HepG2 (cell line): ENCODE measurements at regions not wholly inside any gene's neighbourhood (a gene's known extent, or its start where the extent isn't known, plus 50 kb on each side); places are given as distances from the start of the nearest gene placed in this dataset.

Experiments used
- ATAC-seq: fragments of 200-7000 bp; cut with Tn5 transposase; 3 replicates; pipeline ENCODE4 v1.9.1; 2020; ENCODE audit warnings: mild to moderate bottlenecking, moderate library complexity
- BruUV-seq: library from RNA; stranded (reverse); fragments of 400-500 nt; replicated peaks from 2 replicates; lab custom pipeline; 2021; lab: Mats Ljungman, UMichigan
- CTCF ChIA-PET: fragments of 300-600 bp; formaldehyde crosslinking; extraction: SDS; loops from one replicate; lab custom pipeline; 2021; ENCODE audit warnings: low total read pairs, inconsistent platforms, low intra/inter-chr PET ratio; lab: Yijun Ruan, JAX
- POLR2A ChIA-PET: fragments of 350-600 bp; sonication (Branson Sonifier 250); formaldehyde crosslinking; loops from one replicate; lab custom pipeline; 2020; ENCODE audit warnings: antibody characterized with exemption, inconsistent platforms; lab: Yijun Ruan, JAX
- DNase-seq: peaks from one replicate; pipeline ENCODE4 v3.0.0-alpha.2; 2015; ENCODE audit warnings: low spot score
- FAIRE-seq: peaks from 3 replicates; lab custom pipeline; 2011; peaks lifted over from hg19 to GRCh38; lab: Jason Lieb, UNC
- H2AFZ ChIP-seq: one replicate; pipeline ENCODE4 v1.6.1; 2011; ENCODE audit warnings: low read length, inconsistent platforms
- H3K27ac ChIP-seq: fragments of 300-600 bp; 3 replicates; pipeline ENCODE4 v1.8.0; 2011; ENCODE audit warnings: mixed run types, mild to moderate bottlenecking, mixed read lengths, low read length, inconsistent platforms; ENCODE audit not compliant: insufficient read depth; ENCODE audit errors: extremely low read length
- H3K27me3 ChIP-seq, 2 experiments: fragments of 200-600 bp in 1 of 2; 2 replicates in 1 of 2; 3 replicates in 1 of 2; pipeline versions ENCODE4 v1.6.0 to v1.8.0; 2011; ENCODE audit warnings: low read length in 2 of 2, mild to moderate bottlenecking in 2 of 2, moderate library complexity in 2 of 2, inconsistent platforms in 1 of 2; ENCODE audit not compliant: insufficient read depth in 2 of 2, control insufficient read depth in 1 of 2
- H3K36me3 ChIP-seq, 2 experiments: fragments of 200-600 bp in 1 of 2; replicated peaks in 1 of 2; 2 replicates in 1 of 2; 3 replicates in 1 of 2; pipeline versions ENCODE4 v1.5.1 to v1.8.0; 2011; ENCODE audit warnings: low read length in 2 of 2, inconsistent platforms in 1 of 2; ENCODE audit not compliant: insufficient read depth in 2 of 2, control insufficient read depth in 1 of 2
- H3K4me1 ChIP-seq: 2 replicates; pipeline ENCODE4 v1.5.1; 2012; ENCODE audit warnings: low read length, inconsistent platforms; ENCODE audit not compliant: insufficient read depth
- H3K4me2 ChIP-seq: 2 replicates; pipeline ENCODE4 v1.6.0; 2011; ENCODE audit warnings: low read depth, low read length, inconsistent platforms
- H3K4me3 ChIP-seq, 3 experiments: fragments of 200-600 bp in 1 of 3; sonication (generic), shearing (Covaris generic) in 1 of 3; replicated peaks in 1 of 3; 2 replicates each; pipeline ENCODE4 v1.5.1; 2011 to 2016; ENCODE audit warnings: low read length in 3 of 3, inconsistent platforms in 2 of 3, low read depth in 2 of 3, mild to moderate bottlenecking in 2 of 3, control low read depth in 1 of 3, mixed read lengths in 1 of 3; ENCODE audit not compliant: insufficient read depth in 1 of 3
- H3K79me2 ChIP-seq: one replicate; pipeline ENCODE4 v1.6.1; 2011; ENCODE audit warnings: low read length, inconsistent platforms; ENCODE audit not compliant: insufficient read depth
- H3K9ac ChIP-seq: 2 replicates; pipeline ENCODE4 v1.6.0; 2011; ENCODE audit warnings: mild to moderate bottlenecking, low read depth, low read length, inconsistent platforms; ENCODE audit not compliant: insufficient read depth
- H3K9me3 ChIP-seq: 2 replicates; pipeline ENCODE4 v1.5.1; 2012; ENCODE audit warnings: mild to moderate bottlenecking, low read length
- H4K20me1 ChIP-seq: 2 replicates; pipeline ENCODE4 v1.6.0; 2011; ENCODE audit warnings: inconsistent platforms, mild to moderate bottlenecking, low read length, moderate library complexity; ENCODE audit not compliant: insufficient read depth
- ATF1 ChIP-seq: IDR thresholded peaks from 2 replicates; pipeline ENCODE4 v1.6.1; 2016; ENCODE audit warnings: mild to moderate bottlenecking, control low read depth
- HIVEP1 ChIP-seq: sonication (generic); formaldehyde crosslinking; IDR thresholded peaks from 2 replicates; pipeline ENCODE4 v1.4.0; 2020; ENCODE audit warnings: mild to moderate bottlenecking, missing genetic modification reagents
- KLF13 ChIP-seq: sonication (generic); formaldehyde crosslinking; IDR thresholded peaks from 2 replicates; pipeline ENCODE4 v1.4.0; 2020; ENCODE audit warnings: mild to moderate bottlenecking, missing genetic modification reagents
- MAF1 ChIP-seq: sonication (generic); formaldehyde crosslinking; IDR thresholded peaks from 2 replicates; pipeline ENCODE4 v1.5.0; 2020; ENCODE audit warnings: missing genetic modification reagents, borderline replicate concordance
- MAFF ChIP-seq: IDR thresholded peaks from 2 replicates; pipeline ENCODE4 v1.6.1; 2011; ENCODE audit warnings: low read depth, low read length, improper control_type of control experiment
- MAFK ChIP-seq, 2 experiments: IDR thresholded peaks in 1 of 2; conservative IDR thresholded peaks in 1 of 2; 2 replicates each; pipeline ENCODE4 v1.6.1; 2011; ENCODE audit warnings: improper control_type of control experiment in 2 of 2, low read length in 2 of 2
- MEF2D ChIP-seq: sonication (generic); formaldehyde crosslinking; IDR thresholded peaks from 2 replicates; pipeline ENCODE4 v1.5.1; 2020; ENCODE audit warnings: mild to moderate bottlenecking, missing genetic modification reagents
- NFE2L2 ChIP-seq: fragments of 150-350 bp; IDR thresholded peaks from 2 replicates; pipeline ENCODE4 v1.6.1; 2014; ENCODE audit warnings: low read length
- NFKB2 ChIP-seq: sonication (generic); formaldehyde crosslinking; IDR thresholded peaks from 2 replicates; pipeline ENCODE4 v1.4.0; 2020; ENCODE audit warnings: missing genetic modification reagents, borderline replicate concordance
- YY1 ChIP-seq: IDR thresholded peaks from 2 replicates; pipeline ENCODE4 v1.6.1; 2011; ENCODE audit warnings: low read length, low read depth, moderate library complexity, mild to moderate bottlenecking; ENCODE audit not compliant: insufficient read depth, insufficient replicate concordance
- ZNF121 ChIP-seq: sonication (generic); formaldehyde crosslinking; IDR thresholded peaks from 2 replicates; pipeline ENCODE4 v1.5.0; 2020; ENCODE audit warnings: mild to moderate bottlenecking, missing genetic modification reagents
- ZNF33B ChIP-seq: sonication (generic); formaldehyde crosslinking; IDR thresholded peaks from 2 replicates; pipeline ENCODE4 v1.5.1; 2020; ENCODE audit warnings: mild to moderate bottlenecking, missing genetic modification reagents
- ZNF441 ChIP-seq: sonication (generic); formaldehyde crosslinking; IDR thresholded peaks from 2 replicates; pipeline ENCODE4 v1.7.0; 2021; ENCODE audit warnings: missing genetic modification reagents, borderline replicate concordance
- ZNF614 ChIP-seq: IDR thresholded peaks from 2 replicates; pipeline ENCODE4 v1.6.1; 2018; ENCODE audit warnings: missing biosample characterization, missing genetic modification reagents, inconsistent platforms, borderline replicate concordance
- ZNF773 ChIP-seq: sonication (generic); formaldehyde crosslinking; IDR thresholded peaks from 2 replicates; pipeline ENCODE4 v1.4.0; 2020; ENCODE audit warnings: missing genetic modification reagents, borderline replicate concordance
- ZNF780A ChIP-seq: sonication (generic); formaldehyde crosslinking; IDR thresholded peaks from 2 replicates; pipeline ENCODE4 v1.8.0; 2022; ENCODE audit warnings: mild to moderate bottlenecking, missing genetic modification reagents, moderate library complexity
- ZNF879 ChIP-seq: sonication (generic); formaldehyde crosslinking; IDR thresholded peaks from 2 replicates; pipeline ENCODE4 v1.8.1; 2023; ENCODE audit warnings: missing genetic modification reagents
- ZSCAN21 ChIP-seq: sonication (generic); formaldehyde crosslinking; IDR thresholded peaks from 2 replicates; pipeline ENCODE4 v1.8.0; 2022; ENCODE audit warnings: mild to moderate bottlenecking, missing genetic modification reagents, moderate library complexity, borderline replicate concordance
- ZSCAN22 ChIP-seq: sonication (generic); formaldehyde crosslinking; IDR thresholded peaks from 2 replicates; pipeline ENCODE4 v1.4.0; 2020; ENCODE audit warnings: mild to moderate bottlenecking, missing genetic modification reagents
- WGBS: methylation state at CpG from one replicate; pipeline ENCODE4 v1.1.6; 2017; ENCODE audit warnings: low lambda C conversion rate; 5-methylcytosine and 5-hydroxymethylcytosine counted together
- in situ Hi-C: cut with HindIII; loops from 2 replicates; pipeline ENCODE4 v1.10.0; 2017; ENCODE audit warnings: low pct_unique_long_range_greater_than_20kb; ENCODE audit not compliant: extremely low pct_ligation_motif_present
- intact Hi-C: fragments of 100-400 bp; cut with micrococcal nuclease; formaldehyde crosslinking; loops from one replicate; pipeline ENCODE4 v1.10.0; 2022; ENCODE audit not compliant: unreplicated experiment

GRCh38 chr5:104628911-104629310 lies 1066.3 kb upstream of the NUDT12 start:
- H3K79me2 ChIP-seq = no peaks in the 10 kb centered on the region
- no peak overlapping the region for H3K4me3 ChIP-seq
- TF ChIP-seq MAFK (conservative IDR thresholded peaks at IDR 0.05 in 1 of 2, IDR thresholded peaks at IDR 0.05 in 1 of 2; ENCODE audit: low read length in 2 of 2) (peak; percentile 84 to 90), ZSCAN22 (CRISPR knock-in tag) (no peak), ZNF121 (no peak), NFE2L2 (peak; percentile 91), ZNF780A (CRISPR knock-in tag) (no peak), KLF13 (CRISPR knock-in tag) (no peak), NFKB2 (no peak), MAFF (peak; percentile 83), MEF2D (no peak), ZNF773 (CRISPR knock-in tag) (no peak)
- TF ChIP-seq, all 625 proteins: peak for 3
- FAIRE-seq (no peak), ATAC-seq (no peak), DNase-seq (no peak)
- Histone ChIP-seq H2AFZ (no peak overlapping the region), H3K27me3 (no peaks in the 10 kb centered on the region), H3K9ac (no peak overlapping the region), H4K20me1 (no peaks in the 10 kb centered on the region), H3K4me1 (no peaks in the 10 kb centered on the region), H3K27ac (no peak overlapping the region), H3K9me3 (no peaks in the 10 kb centered on the region), H3K4me2 (no peak overlapping the region), H3K36me3 (no peaks in the 10 kb centered on the region)
- ChIA-PET POLR2A (no interaction called here), CTCF (no interaction called here)
- in situ Hi-C loops (no loop called here), intact Hi-C loops (no loop called here)
- BruUV-seq = no TSS peak

DNA sequence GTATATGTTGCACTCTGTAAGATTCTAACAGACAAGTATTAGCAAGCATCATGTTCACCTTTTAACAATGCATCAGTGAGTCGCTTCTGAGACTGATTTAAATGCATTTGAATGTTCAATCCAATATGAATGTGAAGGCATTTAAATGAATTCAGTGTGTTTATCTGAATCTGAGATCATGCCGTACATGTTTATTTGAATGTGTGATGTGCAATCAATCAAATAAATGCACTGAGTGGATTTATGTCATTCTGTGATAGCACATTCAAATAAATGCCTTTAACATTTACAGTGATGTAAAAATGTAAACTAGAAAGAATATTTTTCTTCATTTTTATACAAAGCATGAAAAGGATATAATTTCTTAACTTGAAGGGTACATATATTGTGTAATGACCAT lies 1063.5 kb upstream of the NUDT12 start:
- no peaks in the 10 kb centered on the region for H3K79me2 ChIP-seq
- DNase-seq (no peak), FAIRE-seq (no peak), ATAC-seq (no peak)
- no peak overlapping the region for H3K27ac ChIP-seq
- no peak overlapping the region for H3K4me3 ChIP-seq
- H3K9me3 ChIP-seq = no peaks in the 10 kb centered on the region
- no peak overlapping the region for H3K9ac ChIP-seq
- H2AFZ ChIP-seq = no peak overlapping the region
- WGBS = 24% methylated on average over 2 of the region's 2 CpGs
- H4K20me1 ChIP-seq = no peaks in the 10 kb centered on the region
- POLR2A ChIA-PET = no interaction called here
- in situ Hi-C loops = no loop called here
- no peak overlapping the region for H3K4me2 ChIP-seq
- intact Hi-C loops = no loop called here
- BruUV-seq = no TSS peak
- CTCF ChIA-PET = no interaction called here
- no peaks in the 10 kb centered on the region for H3K36me3 ChIP-seq
- no peaks in the 10 kb centered on the region for H3K4me1 ChIP-seq
- no peaks in the 10 kb centered on the region for H3K27me3 ChIP-seq
- TF ChIP-seq ZNF33B (no peak), ATF1 (CRISPR knock-in tag) (no peak), MAF1 (CRISPR knock-in tag) (no peak), ZNF879 (CRISPR knock-in tag) (no peak), YY1 (no peak), ZNF614 (no peak), ZSCAN21 (CRISPR knock-in tag) (no peak), ZNF441 (no peak), HIVEP1 (no peak)
